BJ (cell line): ENCODE measurements at regions not wholly inside any gene's neighbourhood (a gene's known extent, or its start where the extent isn't known, plus 50 kb on each side); places are given as distances from the start of the nearest gene placed in this dataset.
A peak's percentile ranks its signal among the peaks of the same experiment; 100 is the strongest.

Source experiments
- CTCF ChIA-PET: fragments of 350-600 bp; formaldehyde crosslinking; extraction: SDS; loops from one replicate; lab custom pipeline; 2021; ENCODE audit warnings: antibody characterized with exemption, inconsistent platforms; lab: Yijun Ruan, JAX
- POLR2A ChIA-PET: fragments of 300-600 bp; sonication (Branson Sonifier 250); formaldehyde crosslinking; extraction: SDS; loops from one replicate; lab custom pipeline; 2021; ENCODE audit warnings: antibody characterized with exemption; lab: Charles Lee
- DNase-seq: peaks from one replicate; pipeline ENCODE4 v3.0.0-alpha.2; 2011; ENCODE audit warnings: low read depth
- H3K27me3 ChIP-seq: 2 replicates; pipeline ENCODE4 v1.6.0; 2011; ENCODE audit warnings: low read length; ENCODE audit not compliant: control insufficient read depth, insufficient read depth
- H3K36me3 ChIP-seq: 2 replicates; pipeline ENCODE4 v1.5.1; 2011; ENCODE audit warnings: low read length; ENCODE audit not compliant: control insufficient read depth, insufficient read depth
- H3K4me3 ChIP-seq: 2 replicates; pipeline ENCODE4 v1.5.1; 2011; ENCODE audit warnings: low read depth, mild to moderate bottlenecking, control low read depth, low read length
- TF ChIP-seq, protein P1 (sequence below): IDR thresholded peaks from 2 replicates; pipeline ENCODE4 v1.5.1; 2011; ENCODE audit warnings: low read depth, mild to moderate bottlenecking, control low read depth, inconsistent platforms, low read length, moderate library complexity; ENCODE audit not compliant: insufficient read depth

DNA sequence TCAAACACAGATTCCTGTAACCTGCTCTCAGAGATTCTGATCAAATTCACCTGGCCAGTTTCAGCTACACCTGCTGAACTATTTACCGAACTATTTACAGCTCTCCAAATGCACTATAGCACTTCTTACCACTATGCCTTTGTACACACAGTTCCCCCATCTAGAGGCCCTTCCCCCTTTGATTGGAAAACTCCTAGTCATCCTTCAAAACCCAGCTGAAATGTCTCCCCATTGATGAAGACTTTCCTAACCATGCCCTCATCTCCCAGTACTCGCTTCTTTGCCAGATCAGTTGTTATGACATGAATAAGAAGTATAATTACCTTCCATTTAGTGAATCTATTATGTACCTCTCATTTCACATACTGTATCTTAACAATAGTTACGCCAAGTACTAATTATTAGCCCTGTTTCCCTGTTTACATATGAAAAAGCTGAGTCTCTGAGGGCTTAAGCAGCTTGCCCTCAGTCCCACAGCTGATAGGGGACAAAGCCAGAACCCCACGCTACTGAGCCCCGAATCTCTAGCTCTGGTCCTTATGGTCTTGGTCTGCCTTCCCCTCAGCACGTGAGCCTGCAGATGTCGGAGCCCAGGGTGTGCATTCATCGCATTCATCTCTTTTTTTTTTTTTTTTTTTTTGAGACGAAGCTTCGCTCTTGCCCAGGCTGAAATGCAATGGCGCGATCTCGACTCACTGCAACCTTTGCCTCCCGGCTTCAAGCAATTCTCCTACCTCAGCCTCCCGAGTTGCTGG, 64.7 kb upstream of the ASAP2 start:
- CTCF ChIA-PET, result interaction anchor here (0.9 to 7.1 kb wide), 30 partner anchors 9 to 339 kb away, joined by 3 to 65 read pairs (median 6); partner anchors contain the start of genes CPSF3 and ITGB1BP1
- TF ChIP-seq, protein P1, sequence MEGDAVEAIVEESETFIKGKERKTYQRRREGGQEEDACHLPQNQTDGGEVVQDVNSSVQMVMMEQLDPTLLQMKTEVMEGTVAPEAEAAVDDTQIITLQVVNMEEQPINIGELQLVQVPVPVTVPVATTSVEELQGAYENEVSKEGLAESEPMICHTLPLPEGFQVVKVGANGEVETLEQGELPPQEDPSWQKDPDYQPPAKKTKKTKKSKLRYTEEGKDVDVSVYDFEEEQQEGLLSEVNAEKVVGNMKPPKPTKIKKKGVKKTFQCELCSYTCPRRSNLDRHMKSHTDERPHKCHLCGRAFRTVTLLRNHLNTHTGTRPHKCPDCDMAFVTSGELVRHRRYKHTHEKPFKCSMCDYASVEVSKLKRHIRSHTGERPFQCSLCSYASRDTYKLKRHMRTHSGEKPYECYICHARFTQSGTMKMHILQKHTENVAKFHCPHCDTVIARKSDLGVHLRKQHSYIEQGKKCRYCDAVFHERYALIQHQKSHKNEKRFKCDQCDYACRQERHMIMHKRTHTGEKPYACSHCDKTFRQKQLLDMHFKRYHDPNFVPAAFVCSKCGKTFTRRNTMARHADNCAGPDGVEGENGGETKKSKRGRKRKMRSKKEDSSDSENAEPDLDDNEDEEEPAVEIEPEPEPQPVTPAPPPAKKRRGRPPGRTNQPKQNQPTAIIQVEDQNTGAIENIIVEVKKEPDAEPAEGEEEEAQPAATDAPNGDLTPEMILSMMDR, result no peak
- Histone ChIP-seq H3K36me3 (no peaks in the 10 kb centered on the region), H3K4me3 (no peak overlapping the region), H3K27me3 (no peaks in the 10 kb centered on the region)
- no peak for DNase-seq
- POLR2A ChIA-PET, result no interaction called here

- Histone ChIP-seq H3K27me3 (no peaks in the 10 kb centered on the region), H3K4me3 (no peak overlapping the region), H3K36me3 (no peaks in the 10 kb centered on the region)
- TF ChIP-seq, protein P1, result no peak
- ChIA-PET CTCF (interaction anchor here (0.6 to 7.1 kb wide), 15 partner anchors 9 to 323 kb away, joined by 3 to 65 read pairs (median 5); no protein-coding TSS in a partner anchor), POLR2A (no interaction called here)
- no peak for DNase-seq
Observed at GRCh38 chr2:9141091-9141667, 65.4 kb upstream of the ASAP2 start.

GRCh38 chr2:9140645-9141044, 66.0 kb upstream of the ASAP2 start:
- DNase-seq, result no peak
- CTCF ChIA-PET, result interaction anchor here (0.8 to 7.1 kb wide), 16 partner anchors 8 to 278 kb away, joined by 3 to 65 read pairs (median 4); no protein-coding TSS in a partner anchor
- Histone ChIP-seq H3K36me3 (no peaks in the 10 kb centered on the region), H3K27me3 (no peaks in the 10 kb centered on the region), H3K4me3 (no peak overlapping the region)
- TF ChIP-seq, protein P1, result no peak
- POLR2A ChIA-PET, result no interaction called here

DNA sequence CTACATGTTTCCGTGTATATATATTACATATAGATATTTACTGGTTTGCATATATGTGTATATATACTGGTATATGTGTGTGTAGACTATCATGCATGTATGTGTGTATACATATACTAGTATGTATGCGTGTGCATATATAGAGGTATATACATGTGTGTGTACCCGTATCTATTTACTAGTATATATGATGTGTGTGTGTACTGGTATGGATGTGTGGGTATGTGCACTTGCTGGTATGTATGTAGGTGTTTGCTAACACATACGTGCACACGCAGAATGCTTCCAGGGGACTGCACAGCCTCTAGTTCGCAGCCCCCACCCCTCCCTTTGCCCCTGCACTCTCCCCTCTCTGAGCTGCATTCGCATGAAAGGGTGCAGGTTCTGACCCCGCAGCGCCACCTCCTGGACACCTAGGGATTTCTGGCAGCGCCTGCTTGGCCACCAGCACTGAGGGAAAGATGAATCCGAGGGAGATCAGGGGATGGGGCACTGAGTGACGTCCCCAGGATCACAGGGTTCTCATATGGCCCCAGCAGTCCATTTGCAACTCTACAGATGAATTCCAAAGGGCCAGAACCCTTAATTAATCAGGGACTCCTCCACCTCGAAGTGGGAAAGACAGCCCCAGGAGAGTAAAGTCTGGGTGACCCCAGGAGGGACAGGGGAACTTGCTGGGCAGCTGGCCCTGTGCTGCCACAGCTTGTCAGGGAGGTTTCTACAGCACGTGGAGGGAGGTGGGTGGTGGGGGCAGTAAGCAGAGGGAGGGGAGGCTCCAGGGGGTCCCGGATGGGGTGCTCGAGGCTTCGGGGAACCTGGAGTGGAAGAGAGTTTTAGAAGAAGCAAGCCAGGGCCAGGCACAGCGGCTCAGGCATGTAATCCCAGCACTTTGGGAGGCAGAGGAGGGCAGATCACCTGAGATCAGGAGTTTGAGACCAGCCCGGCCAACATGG, 66.8 kb upstream of the ASAP2 start:
- no peak for DNase-seq
- no peak overlapping the region for H3K4me3 ChIP-seq
- POLR2A ChIA-PET, result no interaction called here
- TF ChIP-seq, protein P1, result peak; percentile 88
- H3K27me3 ChIP-seq, result no peaks in the 10 kb centered on the region
- CTCF ChIA-PET, result interaction anchor here (0.6 to 7.1 kb wide), 25 partner anchors 10 to 1736 kb away, joined by 3 to 65 read pairs (median 4); no protein-coding TSS in a partner anchor
- no peaks in the 10 kb centered on the region for H3K36me3 ChIP-seq
